ENCODE measurements at regions not wholly inside any gene's neighbourhood (a gene's known extent, or its start where the extent isn't known, plus 50 kb on each side); places are given as distances from the start of the nearest gene placed in this dataset.
A peak's percentile ranks its signal among the peaks of the same experiment; 100 is the strongest.
"Not testable (repeated sequence)": the region's sequence is repeated elsewhere in the genome, so short reads cannot be mapped to it uniquely, and the experiment has no call there.

- H3K27ac ChIP-seq (ENCODE audit: low read depth in 2 of 2, low read length in 2 of 2), result no peak overlapping the region
- no peaks in the 10 kb centered on the region for H3K36me3 ChIP-seq (ENCODE audit: control insufficient read depth in 2 of 3, insufficient read depth in 3 of 3, low read length in 3 of 3)
- H3K4me1 ChIP-seq (ENCODE audit: control insufficient read depth in 2 of 3, insufficient read depth in 2 of 3, low read depth in 1 of 3, low read length in 3 of 3), result no peaks in the 10 kb centered on the region
- H3K9me3 ChIP-seq (ENCODE audit: control insufficient read depth in 2 of 3, insufficient read depth in 1 of 3, low read length in 3 of 3), result no peaks in the 10 kb centered on the region
- H3K9ac ChIP-seq (ENCODE audit: low read length in 3 of 3), result no peak overlapping the region
- H3K27me3 ChIP-seq (ENCODE audit: control insufficient read depth, insufficient read depth, low read length), result no peaks in the 10 kb centered on the region
- intact Hi-C loops (cut with DNase I), result no loop called here
- no peak overlapping the region for H3K4me3 ChIP-seq (ENCODE audit: low read length in 3 of 3)
- peak in 2 of 5 donors; percentile 47 to 68 for DNase-seq
- no peak for FAIRE-seq
- no peak for TF ChIP-seq CTCF (IDR thresholded peaks at IDR 0.05; ENCODE audit: borderline replicate concordance, extremely low read depth, insufficient read depth)
Measured at GRCh38 chr18:79603321-79604204, 76.0 kb upstream of the CTDP1 start.

GRCh38 chr18:79604205-79604912 lies 75.2 kb upstream of the CTDP1 start:
- no peak overlapping the region for H3K4me3 ChIP-seq (ENCODE audit: low read length in 3 of 3)
- no peaks in the 10 kb centered on the region for H3K9me3 ChIP-seq (ENCODE audit: control insufficient read depth in 2 of 3, insufficient read depth in 1 of 3, low read length in 3 of 3)
- H3K27me3 ChIP-seq (ENCODE audit: control insufficient read depth, insufficient read depth, low read length), result no peaks in the 10 kb centered on the region
- TF ChIP-seq CTCF (IDR thresholded peaks at IDR 0.05; ENCODE audit: borderline replicate concordance, extremely low read depth, insufficient read depth), result no peak
- intact Hi-C loops (cut with DNase I), result no loop called here
- DNase-seq (peak in 2 of 5 donors; percentile 39 to 46), FAIRE-seq (no peak)
- no peak overlapping the region for H3K27ac ChIP-seq (ENCODE audit: low read depth in 2 of 2, low read length in 2 of 2)
- no peak overlapping the region for H3K9ac ChIP-seq (ENCODE audit: low read length in 3 of 3)
- H3K36me3 ChIP-seq (ENCODE audit: control insufficient read depth in 2 of 3, insufficient read depth in 3 of 3, low read length in 3 of 3), result no peaks in the 10 kb centered on the region
- no peaks in the 10 kb centered on the region for H3K4me1 ChIP-seq (ENCODE audit: control insufficient read depth in 2 of 3, insufficient read depth in 2 of 3, low read depth in 1 of 3, low read length in 3 of 3)

DNA sequence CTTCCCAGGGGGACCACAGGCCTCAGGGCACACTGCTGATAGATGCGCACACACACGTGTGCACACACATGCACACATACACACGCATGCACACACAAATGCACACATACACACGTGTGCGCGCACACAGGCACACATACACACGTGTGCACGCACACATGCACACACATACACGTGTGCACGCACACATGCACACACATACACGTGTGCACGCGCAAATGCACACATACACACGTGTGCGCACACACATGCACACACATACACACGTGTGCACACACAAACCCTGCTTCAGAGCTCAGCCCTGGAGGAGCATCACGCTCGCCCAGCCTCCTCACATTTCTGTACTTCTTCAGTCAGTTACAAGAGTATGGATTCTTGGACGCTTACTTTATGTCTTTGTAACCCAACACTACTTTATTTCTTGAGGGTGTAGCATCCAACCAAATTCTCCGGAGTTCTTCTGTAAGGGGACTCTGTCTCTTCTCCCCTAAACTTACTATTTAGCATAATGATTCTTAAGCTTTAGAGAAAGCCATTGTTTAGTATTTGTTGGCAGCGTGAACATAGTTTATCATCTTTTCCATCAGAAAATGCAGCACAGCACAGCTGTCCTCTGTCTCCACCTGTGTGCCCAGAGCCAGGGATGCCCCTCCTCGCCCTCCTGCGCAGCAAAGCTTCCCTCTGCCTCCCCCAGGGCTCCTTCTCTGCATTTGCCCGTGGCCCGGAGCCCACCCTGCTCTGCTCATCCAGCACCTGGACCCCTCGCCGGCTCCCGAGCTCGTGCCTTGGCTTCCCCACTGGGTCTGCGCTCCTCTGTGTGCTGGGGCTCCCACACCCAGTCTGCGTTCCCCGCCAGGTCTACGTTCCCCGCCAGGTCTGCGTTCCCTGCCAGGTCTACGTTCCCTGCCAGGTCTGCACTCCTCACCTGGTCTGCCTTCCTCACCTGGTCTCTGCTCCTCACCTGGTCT lies 74.4 kb upstream of the CTDP1 start:
- DNase-seq (peak in 4 of 5 donors; percentile 41 to 55 (median 44)), FAIRE-seq (no peak)
- Histone ChIP-seq H3K9ac (ENCODE audit: low read length in 3 of 3) (no peak overlapping the region), H3K4me1 (ENCODE audit: control insufficient read depth in 2 of 3, insufficient read depth in 2 of 3, low read depth in 1 of 3, low read length in 3 of 3) (no peaks in the 10 kb centered on the region), H3K27me3 (ENCODE audit: control insufficient read depth, insufficient read depth, low read length) (no peaks in the 10 kb centered on the region), H3K36me3 (ENCODE audit: control insufficient read depth in 2 of 3, insufficient read depth in 3 of 3, low read length in 3 of 3) (no peaks in the 10 kb centered on the region), H3K4me3 (ENCODE audit: low read length in 3 of 3) (no peak overlapping the region), H3K27ac (ENCODE audit: low read depth in 2 of 2, low read length in 2 of 2) (no peak overlapping the region), H3K9me3 (ENCODE audit: control insufficient read depth in 2 of 3, insufficient read depth in 1 of 3, low read length in 3 of 3) (no peaks in the 10 kb centered on the region)
- intact Hi-C loops (cut with DNase I), result no loop called here
- TF ChIP-seq CTCF (IDR thresholded peaks at IDR 0.05; ENCODE audit: borderline replicate concordance, extremely low read depth, insufficient read depth), result no peak

GRCh38 chr18:79606071-79606470 lies 73.5 kb upstream of the CTDP1 start:
- H3K9ac ChIP-seq (ENCODE audit: low read length in 3 of 3); H3K36me3 ChIP-seq (ENCODE audit: control insufficient read depth in 2 of 3, insufficient read depth in 3 of 3, low read length in 3 of 3); FAIRE-seq; H3K9me3 ChIP-seq (ENCODE audit: control insufficient read depth in 2 of 3, insufficient read depth in 1 of 3, low read length in 3 of 3); intact Hi-C loops (cut with DNase I); H3K27ac ChIP-seq (ENCODE audit: low read depth in 2 of 2, low read length in 2 of 2); H3K4me3 ChIP-seq (ENCODE audit: low read length in 3 of 3); H3K4me1 ChIP-seq (ENCODE audit: control insufficient read depth in 2 of 3, insufficient read depth in 2 of 3, low read depth in 1 of 3, low read length in 3 of 3); H3K27me3 ChIP-seq (ENCODE audit: control insufficient read depth, insufficient read depth, low read length): not testable (repeated sequence)
- peak in 2 of 5 donors; percentile 22 to 31 for DNase-seq
